22Rv1 (cell line): ENCODE measurements at regions not wholly inside any gene's neighbourhood (a gene's known extent, or its start where the extent isn't known, plus 50 kb on each side); places are given as distances from the start of the nearest gene placed in this dataset.

Source experiments
- CTCF ChIP-seq: fragments of 450-650 bp; IDR thresholded peaks from 2 replicates; pipeline ENCODE4 v1.5.1; 2017; ENCODE audit warnings: mild to moderate bottlenecking
- ZFX ChIP-seq: fragments of 450-650 bp; IDR thresholded peaks from 2 replicates; pipeline ENCODE4 v1.6.1; 2017; ENCODE audit warnings: antibody characterized with exemption, borderline replicate concordance

GRCh38 chr20:11180186-11180585 is 506.4 kb upstream of the JAG1 start:
- TF ChIP-seq CTCF (no peak), ZFX (no peak)
